ENCODE measurements at regions not wholly inside any gene's neighbourhood (a gene's known extent, or its start where the extent isn't known, plus 50 kb on each side); places are given as distances from the start of the nearest gene placed in this dataset.
"Not testable (repeated sequence)": the region's sequence is repeated elsewhere in the genome, so short reads cannot be mapped to it uniquely, and the experiment has no call there.

- Histone ChIP-seq H3K9me3 (no peaks in the 10 kb centered on the region), H3K36me3 (no peaks in the 10 kb centered on the region), H3K4me3 (no peak overlapping the region), H3K27me3 (no peaks in the 10 kb centered on the region), H3K4me1 (no peaks in the 10 kb centered on the region), H3K27ac (no peak overlapping the region)
- DNase-seq (ENCODE audit: extremely low spot score in 2 of 2) = no peak
- intact Hi-C loops (cut with DNase I) = no loop called here
- TF ChIP-seq POLR2A (IDR thresholded peaks at IDR 0.05) = no peak
- TF ChIP-seq CTCF (IDR thresholded peaks at IDR 0.05) = no peak
- no peak for TF ChIP-seq POLR2AphosphoS5 (IDR thresholded peaks at IDR 0.05; ENCODE audit: insufficient read depth in 1 of 2, low read depth in 1 of 2)
These were observed 873.2 kb upstream of the NDST4 start for GRCh38 chr4:115986573-115986972.

DNA sequence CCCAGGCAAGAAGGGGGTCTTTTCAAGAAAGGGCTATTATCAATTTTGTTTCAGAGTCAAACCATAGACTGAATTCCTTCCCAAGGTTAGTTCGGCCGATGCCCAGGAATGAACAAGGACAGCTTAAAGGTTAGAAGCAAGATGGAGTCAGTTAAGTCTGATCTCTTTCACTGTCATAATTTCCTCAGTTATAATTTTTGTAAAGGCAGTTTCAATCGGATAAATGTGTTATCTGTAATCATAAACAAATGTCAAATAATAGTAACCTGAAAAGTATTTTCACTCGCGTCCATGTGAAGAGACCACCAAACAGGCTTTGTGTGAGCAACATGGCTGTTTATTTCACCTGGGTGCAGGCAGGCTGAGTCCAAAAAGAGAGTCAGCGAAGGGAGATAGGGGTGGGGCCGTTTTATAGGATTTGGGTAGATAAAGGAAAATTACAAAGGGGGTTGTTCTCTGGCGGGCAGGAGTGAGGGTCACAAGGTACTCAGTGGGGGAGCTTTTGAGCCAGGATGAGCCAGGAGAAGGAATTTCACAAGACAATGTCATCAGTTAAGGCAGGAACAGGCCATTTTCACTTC, 862.1 kb upstream of the NDST4 start:
- DNase-seq (ENCODE audit: extremely low spot score in 2 of 2); intact Hi-C loops (cut with DNase I); H3K36me3 ChIP-seq; H3K9me3 ChIP-seq; H3K27ac ChIP-seq; H3K4me1 ChIP-seq; H3K4me3 ChIP-seq; H3K27me3 ChIP-seq: not testable (repeated sequence)

DNA sequence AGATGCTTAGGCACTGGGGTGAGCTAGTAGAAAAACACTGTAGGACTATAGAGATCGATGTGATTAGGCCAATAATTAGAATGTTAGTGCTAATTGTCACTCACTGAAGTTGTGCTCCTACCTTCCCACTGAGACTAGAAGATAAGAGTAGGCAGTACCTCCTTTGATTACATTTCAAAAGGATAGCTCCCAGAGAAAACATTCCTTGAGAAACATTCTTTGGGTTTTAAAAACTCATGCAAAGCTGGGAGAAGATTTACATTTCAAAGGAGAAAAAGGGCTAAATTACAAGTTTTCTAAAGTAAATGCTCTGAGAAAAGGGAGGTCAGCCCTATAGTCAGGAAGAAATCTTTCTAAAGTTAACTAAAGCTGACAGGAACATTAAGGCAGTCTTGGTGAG, 860.3 kb upstream of the NDST4 start:
- Histone ChIP-seq H3K4me3 (no peak overlapping the region), H3K4me1 (no peaks in the 10 kb centered on the region), H3K27me3 (no peaks in the 10 kb centered on the region), H3K36me3 (no peaks in the 10 kb centered on the region), H3K27ac (no peak overlapping the region), H3K9me3 (no peaks in the 10 kb centered on the region)
- TF ChIP-seq POLR2AphosphoS5 (IDR thresholded peaks at IDR 0.05; ENCODE audit: insufficient read depth in 1 of 2, low read depth in 1 of 2) = no peak
- no peak for TF ChIP-seq CTCF (IDR thresholded peaks at IDR 0.05)
- no peak for TF ChIP-seq POLR2A (IDR thresholded peaks at IDR 0.05)
- intact Hi-C loops (cut with DNase I) = no loop called here
- no peak for DNase-seq (ENCODE audit: extremely low spot score in 2 of 2)

DNA sequence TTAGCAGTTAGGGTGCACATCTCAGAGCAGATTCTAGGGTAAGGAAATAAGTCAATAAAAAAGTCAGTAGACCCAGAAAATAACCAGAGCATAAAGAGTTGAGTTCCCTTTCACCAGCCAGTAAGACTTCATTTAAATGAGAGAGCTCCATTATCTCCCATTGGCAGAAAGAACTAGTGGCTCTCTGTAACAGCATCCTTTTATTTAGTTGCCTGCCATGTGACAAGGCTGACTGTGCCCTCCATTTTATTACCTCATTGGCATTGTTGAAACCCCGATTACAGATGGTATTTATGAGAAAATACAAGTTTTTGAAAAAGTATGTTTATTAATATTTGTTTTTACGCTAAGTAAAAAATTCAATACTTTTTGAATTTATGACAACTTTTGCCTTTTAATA, 859.5 kb upstream of the NDST4 start:
- Histone ChIP-seq H3K27me3 (no peaks in the 10 kb centered on the region), H3K27ac (no peak overlapping the region), H3K4me3 (no peak overlapping the region), H3K4me1 (no peaks in the 10 kb centered on the region), H3K36me3 (no peaks in the 10 kb centered on the region), H3K9me3 (no peaks in the 10 kb centered on the region)
- no peak for TF ChIP-seq POLR2AphosphoS5 (IDR thresholded peaks at IDR 0.05; ENCODE audit: insufficient read depth in 1 of 2, low read depth in 1 of 2)
- no peak for TF ChIP-seq POLR2A (IDR thresholded peaks at IDR 0.05)
- TF ChIP-seq CTCF (IDR thresholded peaks at IDR 0.05) = no peak
- intact Hi-C loops (cut with DNase I) = no loop called here
- no peak for DNase-seq (ENCODE audit: extremely low spot score in 2 of 2)

- no peaks in the 10 kb centered on the region for H3K9me3 ChIP-seq
- no peaks in the 10 kb centered on the region for H3K27me3 ChIP-seq
- intact Hi-C loops (cut with DNase I) = no loop called here
These were observed 857.4 kb upstream of the NDST4 start for GRCh38 chr4:115970859-115971258.

More at GRCh38 chr4:115970859-115971258, 857.4 kb upstream of the NDST4 start:
- DNase-seq (ENCODE audit: extremely low spot score in 2 of 2) = no peak
- H3K4me3 ChIP-seq = no peak overlapping the region
- TF ChIP-seq POLR2A (IDR thresholded peaks at IDR 0.05) = no peak
- TF ChIP-seq CTCF (IDR thresholded peaks at IDR 0.05) = no peak
- TF ChIP-seq POLR2AphosphoS5 (IDR thresholded peaks at IDR 0.05; ENCODE audit: insufficient read depth in 1 of 2, low read depth in 1 of 2) = no peak
- H3K27ac ChIP-seq = no peak overlapping the region
- H3K36me3 ChIP-seq = no peaks in the 10 kb centered on the region
- no peaks in the 10 kb centered on the region for H3K4me1 ChIP-seq

Data from vagina (tissue), 2 donors.